ENCODE measurements at regions not wholly inside any gene's neighbourhood (a gene's known extent, or its start where the extent isn't known, plus 50 kb on each side); places are given as distances from the start of the nearest gene placed in this dataset.

GRCh38 chr6:133769463-133769862, 119.5 kb upstream of the TCF21 start (continued):
- TF ChIP-seq, protein P1, sequence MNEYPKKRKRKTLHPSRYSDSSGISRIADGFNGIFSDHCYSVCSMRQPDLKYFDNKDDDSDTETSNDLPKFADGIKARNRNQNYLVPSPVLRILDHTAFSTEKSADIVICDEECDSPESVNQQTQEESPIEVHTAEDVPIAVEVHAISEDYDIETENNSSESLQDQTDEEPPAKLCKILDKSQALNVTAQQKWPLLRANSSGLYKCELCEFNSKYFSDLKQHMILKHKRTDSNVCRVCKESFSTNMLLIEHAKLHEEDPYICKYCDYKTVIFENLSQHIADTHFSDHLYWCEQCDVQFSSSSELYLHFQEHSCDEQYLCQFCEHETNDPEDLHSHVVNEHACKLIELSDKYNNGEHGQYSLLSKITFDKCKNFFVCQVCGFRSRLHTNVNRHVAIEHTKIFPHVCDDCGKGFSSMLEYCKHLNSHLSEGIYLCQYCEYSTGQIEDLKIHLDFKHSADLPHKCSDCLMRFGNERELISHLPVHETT (CRISPR knock-in tag; conservative IDR thresholded peaks at IDR 0.05 in 1 of 2, IDR thresholded peaks at IDR 0.05 in 1 of 2): no peak
- TF ChIP-seq ZBTB7A (IDR thresholded peaks at IDR 0.05; ENCODE audit: borderline replicate concordance, control insufficient read depth, low read depth, low read length): no peak

DNA sequence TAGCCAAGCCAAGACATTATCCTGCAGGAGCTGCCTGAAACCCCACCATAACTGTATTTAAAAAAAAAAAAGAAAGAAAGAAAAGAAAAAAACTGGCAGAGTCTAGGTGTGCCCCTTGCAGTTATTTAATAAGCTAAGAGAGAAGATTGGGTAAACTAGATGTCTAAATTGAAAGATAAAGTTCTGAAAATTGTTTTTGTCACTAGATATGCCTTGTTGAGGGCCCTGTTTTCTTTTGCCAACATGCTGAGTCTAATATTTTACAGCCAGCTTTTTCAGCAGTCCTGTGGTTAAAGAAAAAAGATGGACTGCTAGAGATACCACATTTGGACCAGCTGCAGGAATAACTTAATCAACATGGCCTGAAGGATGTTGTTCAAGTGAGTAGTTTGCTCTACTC, 116.3 kb upstream of the TCF21 start:
- Histone ChIP-seq H3K27me3 (ENCODE audit: control insufficient read depth in 2 of 2, insufficient read depth in 2 of 2, low read length in 2 of 2) (no peaks in the 10 kb centered on the region; a peak in 1 of 5 replicates), H3K9ac (ENCODE audit: insufficient read depth in 1 of 2, low read depth in 2 of 2, low read length in 2 of 2) (no peak overlapping the region), H3K9me3 (replicated peaks; ENCODE audit: control insufficient read depth, insufficient read depth, low read depth, low read length) (no peaks in the 10 kb centered on the region), H4K20me1 (replicated peaks; ENCODE audit: control insufficient read depth, insufficient read depth, low read length) (no peaks in the 10 kb centered on the region), H2AFZ (ENCODE audit: low read depth, low read length) (no peak overlapping the region), H3K4me3 (no peak overlapping the region), H3K27ac (ENCODE audit: extremely low read depth, low read depth, low read length) (no peak overlapping the region), H3K79me2 (ENCODE audit: control insufficient read depth, insufficient read depth, low read length) (no peaks in the 10 kb centered on the region), H3K9me1 (ENCODE audit: control insufficient read depth, insufficient read depth, low read length) (no peaks in the 10 kb centered on the region), H3K4me1 (replicated peaks in 1 of 2; ENCODE audit: control insufficient read depth in 2 of 2, insufficient read depth in 2 of 2, low read length in 2 of 2) (no peaks in the 10 kb centered on the region), H3K4me2 (ENCODE audit: insufficient read depth, low read length) (no peak overlapping the region), H3K36me3 (ENCODE audit: control insufficient read depth, insufficient read depth, low read length) (no peaks in the 10 kb centered on the region)
- in situ Hi-C loops (cut with MboI): no loop called here
- ChIA-PET POLR2A (no interaction called here), CTCF (ENCODE audit: low intra/inter-chr PET ratio) (no interaction called here)
- TF ChIP-seq U2AF2 (optimal IDR thresholded peaks at IDR 0.05; ENCODE audit: low read depth, low read length) (no peak), NR1H2 (CRISPR knock-in tag; IDR thresholded peaks at IDR 0.05) (no peak), ZNF830 (CRISPR knock-in tag; IDR thresholded peaks at IDR 0.05) (no peak), SMARCA4 (IDR thresholded peaks at IDR 0.05) (no peak), KLF1 (tag; IDR thresholded peaks at IDR 0.05) (no peak), YY1 (IDR thresholded peaks at IDR 0.05; ENCODE audit: borderline replicate concordance in 1 of 3, control insufficient read depth in 1 of 3, extremely low read depth in 1 of 3, insufficient read depth in 3 of 3, insufficient read length in 1 of 3, insufficient replicate concordance in 2 of 3, low read depth in 1 of 3, low read length in 2 of 3) (no peak), MAFK (IDR thresholded peaks at IDR 0.05; ENCODE audit: low read length) (no peak), CREB5 (CRISPR knock-in tag; IDR thresholded peaks at IDR 0.05) (no peak), ZNF175 (CRISPR knock-in tag; IDR thresholded peaks at IDR 0.05; ENCODE audit: low read depth) (no peak), KAT7 (CRISPR knock-in tag; IDR thresholded peaks at IDR 0.05; ENCODE audit: borderline replicate concordance) (no peak), ARID3B (CRISPR knock-in tag; IDR thresholded peaks at IDR 0.05; ENCODE audit: borderline replicate concordance) (no peak), SOX6 (IDR thresholded peaks at IDR 0.05) (no peak)
- TF ChIP-seq, protein P2, sequence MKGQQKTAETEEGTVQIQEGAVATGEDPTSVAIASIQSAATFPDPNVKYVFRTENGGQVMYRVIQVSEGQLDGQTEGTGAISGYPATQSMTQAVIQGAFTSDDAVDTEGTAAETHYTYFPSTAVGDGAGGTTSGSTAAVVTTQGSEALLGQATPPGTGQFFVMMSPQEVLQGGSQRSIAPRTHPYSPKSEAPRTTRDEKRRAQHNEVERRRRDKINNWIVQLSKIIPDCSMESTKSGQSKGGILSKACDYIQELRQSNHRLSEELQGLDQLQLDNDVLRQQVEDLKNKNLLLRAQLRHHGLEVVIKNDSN (CRISPR knock-in tag; IDR thresholded peaks at IDR 0.05): no peak
- FAIRE-seq (no peak), ATAC-seq (no peak), DNase-seq (ENCODE audit: extremely low read depth in 1 of 4, low spot score in 3 of 4) (no peak)
- no TSS peak for BruUV-seq (replicated peaks)
- intact Hi-C loops (cut with micrococcal nuclease): no loop called here

Data from K562 (cell line).